Left ventricle myocardium inferior (tissue), 1 donor: ENCODE measurements at regions not wholly inside any gene's neighbourhood (a gene's known extent, or its start where the extent isn't known, plus 50 kb on each side); places are given as distances from the start of the nearest gene placed in this dataset.

Source experiments
- DNase-seq: peaks from one replicate; pipeline ENCODE4 v3.0.0-alpha.2; 2020
- H3K27ac ChIP-seq: fragments of 200-600 bp; replicated peaks from 2 replicates; pipeline ENCODE4 v1.8.0; 2021
- H3K27me3 ChIP-seq: fragments of 200-600 bp; 2 replicates; pipeline ENCODE4 v1.8.0; 2021; ENCODE audit warnings: low read depth
- H3K36me3 ChIP-seq: fragments of 200-600 bp; 2 replicates; pipeline ENCODE4 v1.8.0; 2021
- H3K4me1 ChIP-seq: fragments of 200-600 bp; 2 replicates; pipeline ENCODE4 v1.8.0; 2021
- H3K4me3 ChIP-seq: fragments of 200-600 bp; 2 replicates; pipeline ENCODE4 v1.8.0; 2021; ENCODE audit warnings: mild to moderate bottlenecking, moderate library complexity
- H3K9me3 ChIP-seq: fragments of 200-600 bp; replicated peaks from 2 replicates; pipeline ENCODE4 v1.8.0; 2021
- CTCF ChIP-seq: fragments of 200-600 bp; IDR thresholded peaks from 2 replicates; pipeline ENCODE4 v1.8.0; 2021; ENCODE audit warnings: antibody characterized with exemption, mild to moderate bottlenecking, borderline replicate concordance
- intact Hi-C: fragments of 100-400 bp; cut with micrococcal nuclease; formaldehyde crosslinking; loops from one replicate; pipeline ENCODE4 v1.11.0; 2022
- donor health status: DM: no; HTN: yes; CAD: no; lungs with severe emphysema.

- no peaks in the 10 kb centered on the region for H3K4me1 ChIP-seq
- peaks cover 11% of the 10 kb centered on the region for H3K9me3 ChIP-seq
- H3K27ac ChIP-seq = no peak overlapping the region
- intact Hi-C loops = no loop called here
- H3K27me3 ChIP-seq = no peaks in the 10 kb centered on the region
- DNase-seq = no peak
- H3K4me3 ChIP-seq = no peak overlapping the region
- H3K36me3 ChIP-seq = no peaks in the 10 kb centered on the region
- no peak for TF ChIP-seq CTCF
These were observed 121.9 kb upstream of the POU1F1 start for GRCh38 chr3:87398168-87398801.

- H3K4me1 ChIP-seq = no peaks in the 10 kb centered on the region
- intact Hi-C loops = no loop called here
These were observed 120.8 kb upstream of the POU1F1 start for GRCh38 chr3:87397211-87397610.

DNA sequence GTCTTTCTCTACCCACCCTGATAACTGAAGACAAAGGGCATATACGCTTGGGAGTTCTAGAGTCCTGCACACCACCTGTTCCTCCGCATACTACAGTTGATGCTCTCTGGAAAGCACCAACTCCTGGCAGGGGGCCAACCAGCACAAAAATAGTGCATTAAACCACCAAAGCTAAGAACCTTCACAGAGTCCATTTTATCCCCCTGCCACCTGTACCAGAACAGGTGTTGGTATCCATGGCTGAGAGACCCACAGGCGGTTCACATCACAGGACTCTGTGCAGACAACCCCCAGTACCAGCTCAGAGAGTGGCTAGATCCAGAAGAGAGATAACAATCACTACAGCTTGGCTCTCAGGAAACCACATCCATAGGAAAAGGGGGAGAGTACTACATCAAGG is 114.4 kb upstream of the POU1F1 start:
- no peaks in the 10 kb centered on the region for H3K4me1 ChIP-seq
- no peak for TF ChIP-seq CTCF
- no peak overlapping the region for H3K27ac ChIP-seq
- intact Hi-C loops = no loop called here
- no peaks in the 10 kb centered on the region for H3K27me3 ChIP-seq
- H3K4me3 ChIP-seq = no peak overlapping the region
- H3K9me3 ChIP-seq = peaks cover 16% of the 10 kb centered on the region
- DNase-seq = no peak
- H3K36me3 ChIP-seq = no peaks in the 10 kb centered on the region

More at GRCh38 chr3:87397211-87397610, 120.8 kb upstream of the POU1F1 start:
- no peak for TF ChIP-seq CTCF
- no peaks in the 10 kb centered on the region for H3K36me3 ChIP-seq
- peaks cover 11% of the 10 kb centered on the region for H3K9me3 ChIP-seq
- no peak overlapping the region for H3K27ac ChIP-seq
- no peak overlapping the region for H3K4me3 ChIP-seq
- no peak for DNase-seq
- H3K27me3 ChIP-seq = no peaks in the 10 kb centered on the region

DNA sequence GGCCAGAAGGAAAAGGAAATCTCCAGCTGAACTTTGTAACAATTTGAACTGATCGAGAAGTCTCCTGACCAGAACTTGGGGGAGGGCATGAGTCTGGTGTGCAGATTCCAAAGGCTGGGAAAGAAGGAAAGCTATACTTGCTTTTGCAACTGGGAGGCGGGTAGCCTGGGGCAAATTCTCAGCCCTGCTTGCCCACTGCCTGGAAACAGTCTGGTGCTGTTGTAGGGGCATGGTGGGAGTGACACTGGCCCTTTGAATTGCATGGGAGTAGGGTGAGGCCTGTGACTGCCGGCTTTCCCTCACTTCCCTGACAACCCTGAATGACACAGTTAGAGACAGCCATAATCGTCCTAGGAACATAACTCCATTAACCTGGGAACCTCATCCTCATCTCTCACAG is 114.0 kb upstream of the POU1F1 start:
- Histone ChIP-seq H3K9me3 (peaks cover 14% of the 10 kb centered on the region), H3K27me3 (no peaks in the 10 kb centered on the region), H3K27ac (no peak overlapping the region), H3K4me3 (no peak overlapping the region), H3K36me3 (no peaks in the 10 kb centered on the region), H3K4me1 (no peaks in the 10 kb centered on the region)
- no peak for DNase-seq
- TF ChIP-seq CTCF = no peak
- intact Hi-C loops = no loop called here

DNA sequence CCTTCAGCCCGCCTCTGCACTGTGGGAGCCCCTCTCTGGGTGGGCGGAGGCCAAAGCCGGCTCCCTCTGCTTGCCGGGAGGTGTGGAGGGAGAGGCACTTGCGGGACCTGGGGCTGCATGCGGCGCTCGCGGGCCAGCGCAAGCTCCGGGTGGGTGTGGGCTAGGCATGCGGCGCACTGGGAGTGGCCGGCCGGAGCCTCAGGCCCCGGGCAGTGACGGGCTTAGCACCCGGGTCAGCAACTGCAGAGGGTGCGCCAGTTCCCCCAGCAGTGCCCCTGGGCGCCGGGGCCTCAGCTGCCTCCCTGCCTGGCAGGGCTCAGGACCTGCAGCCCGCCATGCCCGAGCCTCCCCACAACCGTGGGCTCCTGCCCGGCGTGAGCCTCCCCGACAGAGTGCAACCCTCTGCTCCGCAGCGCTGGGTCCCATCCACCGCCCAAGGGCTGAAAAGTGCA is 98.9 kb upstream of the POU1F1 start:
- Histone ChIP-seq H3K9me3 (peaks cover 6% of the 10 kb centered on the region), H3K36me3 (no peaks in the 10 kb centered on the region), H3K27me3 (no peaks in the 10 kb centered on the region), H3K4me1 (no peaks in the 10 kb centered on the region), H3K4me3 (no peak overlapping the region), H3K27ac (no peak overlapping the region)
- intact Hi-C loops = no loop called here
- no peak for DNase-seq
- no peak for TF ChIP-seq CTCF

- intact Hi-C loops = no loop called here
These were observed 93.6 kb upstream of the POU1F1 start for GRCh38 chr3:87370007-87370406.

More at GRCh38 chr3:87370007-87370406, 93.6 kb upstream of the POU1F1 start:
- Histone ChIP-seq H3K27ac (no peak overlapping the region), H3K36me3 (no peaks in the 10 kb centered on the region), H3K9me3 (peaks cover 2% of the 10 kb centered on the region), H3K27me3 (no peaks in the 10 kb centered on the region), H3K4me3 (no peak overlapping the region), H3K4me1 (no peaks in the 10 kb centered on the region)
- DNase-seq = no peak
- TF ChIP-seq CTCF = no peak
